IMR-90 (cell line): ENCODE measurements at regions not wholly inside any gene's neighbourhood (a gene's known extent, or its start where the extent isn't known, plus 50 kb on each side); places are given as distances from the start of the nearest gene placed in this dataset.

Experiments
- ATAC-seq: fragments of 200-7000 bp; cut with Tn5 transposase; 2 replicates; pipeline ENCODE4 v1.9.1; 2020; ENCODE audit warnings: low read depth, mild to moderate bottlenecking, moderate library complexity
- BruUV-seq: library from RNA; stranded (reverse); fragments of 400-500 nt; replicated peaks from 2 replicates; lab custom pipeline; 2021; lab: Mats Ljungman, UMichigan
- CTCF ChIA-PET: fragments of 300-600 bp; formaldehyde crosslinking; extraction: SDS; loops from one replicate; lab custom pipeline; 2021; ENCODE audit warnings: antibody characterized with exemption; lab: Yijun Ruan, JAX
- POLR2A ChIA-PET: fragments of 300-600 bp; sonication (Branson Sonifier 250); formaldehyde crosslinking; loops from one replicate; lab custom pipeline; 2022; ENCODE audit warnings: antibody characterized with exemption; ENCODE audit not compliant: unreplicated experiment; lab: Charles Lee
- DNase-seq: peaks from one replicate; pipeline ENCODE4 v3.0.0; 2013
- H2AFZ ChIP-seq: replicated peaks from 2 replicates; pipeline ENCODE3; 2013; ENCODE audit warnings: low read length, mild to moderate bottlenecking; ENCODE audit not compliant: poor library complexity
- H2AK5ac ChIP-seq: 2 replicates; pipeline ENCODE4 v1.6.1; 2013; ENCODE audit warnings: low read depth, low read length, inconsistent platforms
- H2AK9ac ChIP-seq: replicated peaks from 2 replicates; pipeline ENCODE3; 2013; ENCODE audit warnings: mild to moderate bottlenecking, low read depth, low read length, moderate library complexity; ENCODE audit not compliant: poor library complexity
- H2BK120ac ChIP-seq: 2 replicates; pipeline ENCODE4 v1.6.1; 2013; ENCODE audit warnings: low read depth, low read length, inconsistent platforms
- H2BK15ac ChIP-seq: 3 replicates; pipeline ENCODE4 v1.6.1; 2013; ENCODE audit warnings: low read depth, low read length, inconsistent platforms
- H2BK20ac ChIP-seq: 2 replicates; pipeline ENCODE4 v1.6.1; 2013; ENCODE audit warnings: low read depth, mild to moderate bottlenecking, inconsistent platforms, low read length, moderate library complexity
- H2BK5ac ChIP-seq: 2 replicates; pipeline ENCODE4 v1.6.1; 2013; ENCODE audit warnings: mild to moderate bottlenecking, low read depth, low read length, inconsistent platforms; ENCODE audit not compliant: poor library complexity, severe bottlenecking
- H3K14ac ChIP-seq: replicated peaks from 2 replicates; pipeline ENCODE4 v1.6.1; 2013; ENCODE audit warnings: low read depth, low read length, inconsistent platforms
- H3K18ac ChIP-seq: 2 replicates; pipeline ENCODE4 v1.6.1; 2013; ENCODE audit warnings: low read depth, low read length, control low read depth
- H3K23ac ChIP-seq: 2 replicates; pipeline ENCODE4 v1.6.1; 2013; ENCODE audit warnings: low read depth, low read length, inconsistent platforms
- H3K27ac ChIP-seq: 2 replicates; pipeline ENCODE4 v1.5.1; 2013; ENCODE audit warnings: mild to moderate bottlenecking, control low read depth, low read length; ENCODE audit not compliant: insufficient read depth
- H3K27me3 ChIP-seq: 2 replicates; pipeline ENCODE4 v1.6.1; 2013; ENCODE audit warnings: low read length; ENCODE audit not compliant: control insufficient read depth, insufficient read depth
- H3K36me3 ChIP-seq: 2 replicates; pipeline ENCODE4 v1.6.1; 2013; ENCODE audit warnings: low read length, mixed read lengths; ENCODE audit not compliant: control insufficient read depth, insufficient read depth
- H3K4ac ChIP-seq: 2 replicates; pipeline ENCODE4 v1.6.1; 2013; ENCODE audit warnings: low read depth, low read length, inconsistent platforms
- H3K4me1 ChIP-seq: 2 replicates; pipeline ENCODE4 v1.6.1; 2013; ENCODE audit warnings: low read length, mixed read lengths; ENCODE audit not compliant: control insufficient read depth, insufficient read depth
- H3K4me2 ChIP-seq: 2 replicates; pipeline ENCODE4 v1.6.1; 2013; ENCODE audit warnings: low read depth, mild to moderate bottlenecking, control low read depth, low read length, moderate library complexity
- H3K4me3 ChIP-seq: 2 replicates; pipeline ENCODE4 v1.5.1; 2013; ENCODE audit warnings: low read depth, mild to moderate bottlenecking, control low read depth, low read length, moderate library complexity; ENCODE audit not compliant: insufficient read depth
- H3K56ac ChIP-seq: 2 replicates; pipeline ENCODE4 v1.6.1; 2013; ENCODE audit warnings: low read length, inconsistent platforms; ENCODE audit not compliant: insufficient read depth; ENCODE audit errors: extremely low read depth
- H3K79me1 ChIP-seq, 2 experiments: 2 replicates each; pipeline ENCODE4 v1.6.1; 2013; ENCODE audit warnings: low read length in 2 of 2, inconsistent platforms in 1 of 2, low read depth in 1 of 2
- H3K9ac ChIP-seq: 2 replicates; pipeline ENCODE4 v1.6.1; 2013; ENCODE audit warnings: low read depth, low read length, control low read depth
- H3K9me1 ChIP-seq: 2 replicates; pipeline ENCODE4 v1.6.1; 2013; ENCODE audit warnings: low read length, inconsistent platforms; ENCODE audit not compliant: insufficient read depth
- H3K9me3 ChIP-seq: 2 replicates; pipeline ENCODE4 v1.6.1; 2013; ENCODE audit warnings: low read length; ENCODE audit not compliant: control insufficient read depth, insufficient read depth
- H4K20me1 ChIP-seq: 2 replicates; pipeline ENCODE4 v1.6.1; 2013; ENCODE audit warnings: low read length, inconsistent platforms; ENCODE audit not compliant: insufficient read depth
- H4K5ac ChIP-seq: 2 replicates; pipeline ENCODE4 v1.6.1; 2013; ENCODE audit warnings: mild to moderate bottlenecking, low read depth, low read length, control low read depth
- H4K8ac ChIP-seq, 2 experiments: 2 replicates each; pipeline ENCODE4 v1.6.1; 2013; ENCODE audit warnings: low read depth in 2 of 2, low read length in 2 of 2, control low read depth in 1 of 2, inconsistent platforms in 1 of 2
- H4K91ac ChIP-seq: 2 replicates; pipeline ENCODE4 v1.6.1; 2013; ENCODE audit warnings: low read depth, low read length, inconsistent platforms; ENCODE audit not compliant: insufficient read depth
- CEBPB ChIP-seq: IDR thresholded peaks from 2 replicates; pipeline ENCODE4 v1.6.1; 2012; ENCODE audit warnings: low read depth, low read length, improper control_type of control experiment
- CHD1 ChIP-seq: IDR thresholded peaks from 2 replicates; pipeline ENCODE4 v1.6.1; 2012; ENCODE audit warnings: low read depth, low read length, improper control_type of control experiment
- CTCF ChIP-seq: conservative IDR thresholded peaks from 2 replicates; pipeline ENCODE4 v1.5.1; 2012; ENCODE audit warnings: mild to moderate bottlenecking, low read depth, low read length, improper control_type of control experiment
- FOS ChIP-seq: fragments of 150-350 bp; IDR thresholded peaks from 2 replicates; pipeline ENCODE4 v1.6.1; 2016; ENCODE audit warnings: low read depth, low read length
- MAFK ChIP-seq: IDR thresholded peaks from 2 replicates; pipeline ENCODE4 v1.6.1; 2012; ENCODE audit warnings: low read depth, low read length, improper control_type of control experiment
- MAZ ChIP-seq: IDR thresholded peaks from 2 replicates; pipeline ENCODE4 v1.6.1; 2012; ENCODE audit warnings: low read depth, mild to moderate bottlenecking, low read length, improper control_type of control experiment, moderate library complexity, borderline replicate concordance
- MXI1 ChIP-seq: IDR thresholded peaks from 2 replicates; pipeline ENCODE4 v1.6.1; 2012; ENCODE audit warnings: low read depth, mild to moderate bottlenecking, low read length, moderate library complexity, borderline replicate concordance
- NFE2L2 ChIP-seq: fragments of 150-350 bp; IDR thresholded peaks from 2 replicates; pipeline ENCODE4 v1.6.1; 2016; ENCODE audit warnings: low read depth, mild to moderate bottlenecking, low read length
- POLR2A ChIP-seq: IDR thresholded peaks from 2 replicates; pipeline ENCODE4 v1.6.1; 2012; ENCODE audit warnings: mild to moderate bottlenecking, low read depth, low read length
- RAD21 ChIP-seq: IDR thresholded peaks from 2 replicates; pipeline ENCODE4 v1.6.1; 2012; ENCODE audit warnings: low read length, improper control_type of control experiment
- RFX5 ChIP-seq: IDR thresholded peaks from 2 replicates; pipeline ENCODE4 v1.8.0; 2012; ENCODE audit warnings: low read depth, mild to moderate bottlenecking, low read length, moderate library complexity
- SMC3 ChIP-seq: fragments of 150-350 bp; IDR thresholded peaks from 2 replicates; pipeline ENCODE4 v1.6.1; 2016; ENCODE audit warnings: low read depth, mild to moderate bottlenecking, antibody characterized with exemption, low read length, moderate library complexity
- WGBS, 2 experiments: methylation state at CpG; one replicate each; pipeline versions ENCODE4 v1.1.5 to v1.1.7; 2013; ENCODE audit warnings: missing lambda C conversion rate in 2 of 2; ENCODE audit not compliant: insufficient read length in 1 of 2; ENCODE audit errors: extremely low coverage in 2 of 2; 5-methylcytosine and 5-hydroxymethylcytosine counted together
- dilution Hi-C: fragments of 300-500 bp; cut with HindIII; formaldehyde crosslinking; loops from one replicate; pipeline ENCODE4 v1.14.3; 2018; ENCODE audit warnings: low sequenced_read_pairs; ENCODE audit not compliant: unreplicated experiment
- in situ Hi-C: fragments of 300-500 bp; cut with MboI; formaldehyde crosslinking; loops from 3 replicates; pipeline ENCODE4 v1.14.3; 2019; ENCODE audit warnings: low sequenced_read_pairs, inconsistent platforms, mixed read lengths
- intact Hi-C: fragments of 100-400 bp; cut with micrococcal nuclease; formaldehyde crosslinking; loops from 2 replicates; pipeline ENCODE4 v1.10.0; 2022

GRCh38 chr19:56951672-56952071, 111.1 kb upstream of the PEG3 start:
- H3K4me2 ChIP-seq = no peak overlapping the region
- H3K9ac ChIP-seq = no peak overlapping the region
- H2AK5ac ChIP-seq = no peak overlapping the region
- H2BK20ac ChIP-seq = no peak overlapping the region
- H3K14ac ChIP-seq = no peak overlapping the region
- no peaks in the 10 kb centered on the region for H3K36me3 ChIP-seq
- POLR2A ChIA-PET = no interaction called here
- no peaks in the 10 kb centered on the region for H4K20me1 ChIP-seq
- H2AK9ac ChIP-seq = no peak overlapping the region
- no peak overlapping the region for H2BK5ac ChIP-seq
- no peak overlapping the region for H4K8ac ChIP-seq
- no peak overlapping the region for H3K18ac ChIP-seq
- TF ChIP-seq NFE2L2 (no peak), CEBPB (no peak), CHD1 (no peak), RFX5 (no peak), SMC3 (no peak), MAZ (no peak), FOS (no peak), MAFK (no peak), CTCF (no peak), POLR2A (no peak), MXI1 (no peak), RAD21 (no peak)
- no peak overlapping the region for H3K23ac ChIP-seq
- no peak for ATAC-seq
- no peak for DNase-seq
- dilution Hi-C loops (no loop called here), intact Hi-C loops (no loop called here), in situ Hi-C loops (no loop called here)
- no peaks in the 10 kb centered on the region for H3K4me1 ChIP-seq
- H3K4ac ChIP-seq = no peak overlapping the region
- H3K79me1 ChIP-seq = no peaks in the 10 kb centered on the region
- no peak overlapping the region for H4K91ac ChIP-seq
- no peaks in the 10 kb centered on the region for H3K9me1 ChIP-seq
- H3K27ac ChIP-seq = no peak overlapping the region
- 33% methylated on average over 1 of the region's 10 CpGs; no CpG with 5 or more reads in 1 of the 2 experiments for WGBS, 2 experiments
- H2BK120ac ChIP-seq = no peak overlapping the region
- H3K9me3 ChIP-seq = peaks cover 45% of the 10 kb centered on the region
- no peak overlapping the region for H4K5ac ChIP-seq
- no peak overlapping the region for H2BK15ac ChIP-seq
- no peak overlapping the region for H2AFZ ChIP-seq
- H3K4me3 ChIP-seq = no peak overlapping the region
- no peaks in the 10 kb centered on the region for H3K27me3 ChIP-seq
- CTCF ChIA-PET = no interaction called here
- H3K56ac ChIP-seq = no peak overlapping the region
- no TSS peak for BruUV-seq
